Stimulated activated CD8-positive, alpha-beta memory T cell treated with anti-CD3 and anti-CD28 coated beads, Interleukin-4, amount 100 ng/mL, for 1 hour (primary cell): ENCODE measurements at regions not wholly inside any gene's neighbourhood (a gene's known extent, or its start where the extent isn't known, plus 50 kb on each side); places are given as distances from the start of the nearest gene placed in this dataset.

Source experiments
- DNase-seq, 2 donors: peaks; one replicate each; pipeline ENCODE4 v3.0.0-alpha.2; 2020; ENCODE audit warnings: low read depth in 2 of 2, low spot score in 1 of 2

- no peak for DNase-seq
These were observed 93.9 kb downstream of the INHBB start for GRCh38 chr2:120439637-120440384.

GRCh38 chr2:120440521-120441350, 94.8 kb downstream of the INHBB start:
- no peak for DNase-seq

GRCh38 chr2:120441351-120441700, 95.4 kb downstream of the INHBB start:
- DNase-seq: no peak

GRCh38 chr2:120441744-120442471, 96.0 kb downstream of the INHBB start:
- DNase-seq: no peak

- no peak for DNase-seq
These were observed 96.6 kb downstream of the INHBB start for GRCh38 chr2:120442541-120442922.

GRCh38 chr2:120442923-120443571, 97.1 kb downstream of the INHBB start:
- no peak for DNase-seq

GRCh38 chr2:120443946-120444345, 98.0 kb downstream of the INHBB start:
- DNase-seq: no peak

GRCh38 chr2:120444691-120445240, 98.8 kb downstream of the INHBB start:
- no peak for DNase-seq

- no peak for DNase-seq
These were observed 99.7 kb downstream of the INHBB start for GRCh38 chr2:120445449-120446143.

- DNase-seq: no peak
These were observed 100.5 kb downstream of the INHBB start for GRCh38 chr2:120446236-120447126.

- DNase-seq: no peak
These were observed 101.3 kb downstream of the INHBB start for GRCh38 chr2:120447127-120447785.

- no peak for DNase-seq
These were observed 102.5 kb downstream of the INHBB start for GRCh38 chr2:120448436-120448835.

GRCh38 chr2:120448961-120449810, 103.2 kb downstream of the INHBB start:
- no peak for DNase-seq

GRCh38 chr2:120450196-120450820, 104.4 kb downstream of the INHBB start:
- no peak for DNase-seq

- no peak for DNase-seq
These were observed 105.4 kb downstream of the INHBB start for GRCh38 chr2:120451334-120451733.

GRCh38 chr2:120452131-120452530, 106.2 kb downstream of the INHBB start:
- no peak for DNase-seq

GRCh38 chr2:120452945-120453634, 107.2 kb downstream of the INHBB start:
- DNase-seq: no peak
